ENCODE measurements at regions not wholly inside any gene's neighbourhood (a gene's known extent, or its start where the extent isn't known, plus 50 kb on each side); places are given as distances from the start of the nearest gene placed in this dataset.

- no peak for DNase-seq (ENCODE audit: low read depth)
Observed at GRCh38 chr2:128368437-128369107, 49.9 kb upstream of the HS6ST1 start.

GRCh38 chr2:128369108-128369555 is 50.5 kb upstream of the HS6ST1 start:
- DNase-seq (ENCODE audit: low read depth): no peak

DNA sequence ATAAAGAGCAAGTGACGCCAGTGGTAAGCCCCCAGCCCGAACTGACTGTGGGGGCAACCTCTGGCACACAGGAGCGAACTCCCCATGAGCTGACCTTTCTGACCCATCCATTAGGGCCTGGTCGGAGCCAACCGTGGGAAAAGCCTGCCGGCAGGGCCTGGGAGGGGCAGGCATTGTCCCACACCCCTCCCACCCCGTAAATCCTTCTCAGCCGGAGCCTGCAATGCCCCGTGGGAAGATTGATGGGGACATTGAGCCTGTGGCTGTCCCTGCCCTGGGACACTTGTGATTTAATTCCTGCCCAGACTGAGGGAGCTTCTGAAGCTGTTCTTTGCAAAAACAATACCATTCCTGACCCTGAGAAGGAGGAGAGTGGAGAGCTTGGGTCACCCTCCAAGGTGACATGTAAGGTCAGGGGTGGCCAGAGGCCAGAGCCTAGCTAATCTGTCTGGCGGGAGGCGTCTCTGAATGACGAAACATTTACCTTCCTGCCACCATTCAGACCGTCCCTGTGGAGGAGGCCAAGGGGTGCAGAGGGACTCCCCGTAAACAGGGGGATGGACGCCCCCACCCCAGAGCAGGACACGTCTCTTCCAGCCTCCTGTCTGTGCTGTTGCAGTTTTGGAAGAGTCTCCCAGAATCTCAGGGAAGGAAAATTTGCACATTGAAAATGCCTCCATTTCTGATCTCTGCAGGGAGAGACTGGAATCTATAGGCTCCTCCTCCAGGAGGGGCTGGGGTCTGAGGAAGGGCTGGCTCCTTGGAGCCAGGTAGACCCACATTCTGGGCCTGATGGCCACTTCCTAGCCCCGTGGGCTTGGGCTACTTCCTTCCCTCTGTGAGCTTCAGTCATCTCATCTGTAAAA is 51.2 kb upstream of the HS6ST1 start:
- no peak for DNase-seq (ENCODE audit: low read depth)

- DNase-seq (ENCODE audit: low read depth): no peak
Observed at GRCh38 chr2:128370468-128371247, 52.0 kb upstream of the HS6ST1 start.

- no peak for DNase-seq (ENCODE audit: low read depth)
Observed at GRCh38 chr2:128371248-128371630, 52.6 kb upstream of the HS6ST1 start.

DNA sequence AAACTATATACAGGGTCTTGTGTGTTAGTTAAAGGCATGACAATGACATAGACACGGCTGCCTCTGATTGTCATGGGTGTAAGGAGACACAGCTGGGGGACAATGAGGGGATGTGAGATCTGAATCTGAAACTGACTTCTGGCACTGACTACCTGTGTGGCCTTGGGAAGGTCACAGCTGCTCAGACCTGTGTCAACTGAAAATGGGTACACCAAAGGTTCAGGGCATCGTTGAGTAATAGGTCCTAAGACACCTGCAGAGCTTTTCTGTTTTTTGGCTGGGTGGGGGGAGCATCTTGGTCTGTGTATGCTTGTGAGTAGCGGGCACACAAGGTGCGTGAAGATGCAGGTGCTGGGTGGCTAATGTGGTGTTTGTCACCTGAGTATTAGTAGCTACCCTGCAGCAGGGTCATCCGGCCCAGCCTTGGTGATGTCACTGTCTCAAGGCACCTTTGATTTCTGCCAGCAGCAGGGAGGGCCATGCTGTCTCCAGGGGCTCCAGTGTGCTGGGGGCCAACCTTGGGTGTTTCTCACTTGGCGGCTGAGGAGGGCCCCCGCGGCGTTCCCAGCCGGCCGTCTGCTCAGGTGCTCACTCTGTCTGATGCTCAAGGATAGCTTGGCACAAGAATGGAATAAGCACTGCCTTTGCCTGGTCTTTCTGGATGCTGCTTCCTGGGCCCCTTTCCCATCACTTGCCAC is 53.1 kb upstream of the HS6ST1 start:
- DNase-seq (ENCODE audit: low read depth): no peak

DNA sequence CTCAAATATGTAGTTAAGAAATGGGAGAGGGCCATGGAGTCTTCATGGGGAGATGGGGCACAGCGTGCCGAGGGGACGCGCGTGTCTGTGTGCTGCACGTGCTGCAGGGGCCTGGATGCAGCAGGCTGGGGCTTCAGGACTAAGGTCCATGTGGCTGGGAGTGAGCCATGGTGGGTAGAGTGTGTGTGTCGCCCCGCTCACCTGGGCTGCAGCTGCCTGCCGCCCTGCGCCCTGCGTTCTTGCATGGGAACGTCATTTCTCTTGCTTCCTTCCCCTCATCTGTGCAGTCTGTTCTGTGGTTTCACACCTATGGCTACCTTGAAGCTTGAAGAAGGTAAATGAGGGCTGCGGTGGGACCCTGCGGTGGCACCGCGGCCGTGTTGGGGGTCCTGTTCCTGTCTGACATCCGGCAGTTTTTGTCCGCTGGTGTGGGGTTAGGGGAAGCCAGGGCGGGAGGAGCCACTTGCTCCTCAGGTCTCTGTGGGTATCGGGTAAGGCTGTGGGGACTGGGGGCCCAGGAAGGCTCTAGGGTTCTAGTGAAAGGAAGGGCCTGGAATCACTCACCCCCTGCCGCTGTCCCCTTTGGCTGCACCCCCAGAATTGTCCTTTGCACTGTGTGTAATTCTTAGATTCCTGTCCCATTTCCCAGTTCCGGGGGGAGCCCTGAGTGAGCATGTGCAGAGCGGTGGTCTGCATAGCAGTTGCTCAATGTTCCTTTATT is 54.1 kb upstream of the HS6ST1 start:
- DNase-seq (ENCODE audit: low read depth): no peak

- no peak for DNase-seq (ENCODE audit: low read depth)
Observed at GRCh38 chr2:128373451-128374000, 54.9 kb upstream of the HS6ST1 start.

- DNase-seq (ENCODE audit: low read depth): no peak
Observed at GRCh38 chr2:128374001-128374710, 55.5 kb upstream of the HS6ST1 start.

GRCh38 chr2:128374711-128375413 is 56.2 kb upstream of the HS6ST1 start:
- no peak for DNase-seq (ENCODE audit: low read depth)

- no peak for DNase-seq (ENCODE audit: low read depth)
Observed at GRCh38 chr2:128375454-128375853, 56.8 kb upstream of the HS6ST1 start.

DNA sequence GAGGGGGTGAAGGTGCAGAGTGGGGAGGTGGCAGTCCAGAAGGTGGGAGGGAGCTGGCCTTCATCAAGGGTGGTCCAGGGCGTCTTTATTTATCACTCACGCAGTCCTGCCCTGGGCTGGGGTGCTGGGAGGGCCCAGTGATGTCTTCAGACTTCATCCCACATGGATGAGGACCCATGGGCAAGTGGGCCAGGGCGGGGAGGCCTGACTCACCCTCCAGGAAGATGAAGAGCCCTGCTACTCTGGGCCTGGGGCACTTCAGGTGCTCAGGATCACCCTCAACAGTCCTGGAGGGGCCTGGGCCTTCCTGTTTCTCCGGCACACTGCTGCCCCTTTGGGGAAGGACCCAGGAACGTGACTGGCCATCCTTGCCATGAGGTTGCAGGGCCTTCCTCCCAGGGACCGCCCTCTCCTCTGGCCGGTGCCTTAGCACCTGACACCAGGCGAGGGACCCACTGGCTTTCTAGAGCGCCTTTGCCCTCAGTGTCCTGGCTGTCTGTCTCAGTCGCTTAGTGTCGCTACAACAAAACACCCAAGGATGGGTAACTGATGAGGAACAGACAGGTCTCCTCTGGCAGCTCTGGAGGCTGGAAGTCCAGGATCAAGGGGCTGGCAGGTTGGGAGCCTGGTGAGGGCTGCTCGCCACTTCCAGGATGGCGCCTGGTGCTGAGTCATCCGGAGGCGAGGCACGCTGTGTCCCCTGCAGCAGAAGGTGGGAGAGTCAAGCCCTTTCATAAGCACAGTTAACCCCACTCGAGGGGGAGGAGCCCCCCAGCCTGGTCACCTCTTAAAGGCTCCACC is 57.8 kb upstream of the HS6ST1 start:
- DNase-seq (ENCODE audit: low read depth): no peak

DNA sequence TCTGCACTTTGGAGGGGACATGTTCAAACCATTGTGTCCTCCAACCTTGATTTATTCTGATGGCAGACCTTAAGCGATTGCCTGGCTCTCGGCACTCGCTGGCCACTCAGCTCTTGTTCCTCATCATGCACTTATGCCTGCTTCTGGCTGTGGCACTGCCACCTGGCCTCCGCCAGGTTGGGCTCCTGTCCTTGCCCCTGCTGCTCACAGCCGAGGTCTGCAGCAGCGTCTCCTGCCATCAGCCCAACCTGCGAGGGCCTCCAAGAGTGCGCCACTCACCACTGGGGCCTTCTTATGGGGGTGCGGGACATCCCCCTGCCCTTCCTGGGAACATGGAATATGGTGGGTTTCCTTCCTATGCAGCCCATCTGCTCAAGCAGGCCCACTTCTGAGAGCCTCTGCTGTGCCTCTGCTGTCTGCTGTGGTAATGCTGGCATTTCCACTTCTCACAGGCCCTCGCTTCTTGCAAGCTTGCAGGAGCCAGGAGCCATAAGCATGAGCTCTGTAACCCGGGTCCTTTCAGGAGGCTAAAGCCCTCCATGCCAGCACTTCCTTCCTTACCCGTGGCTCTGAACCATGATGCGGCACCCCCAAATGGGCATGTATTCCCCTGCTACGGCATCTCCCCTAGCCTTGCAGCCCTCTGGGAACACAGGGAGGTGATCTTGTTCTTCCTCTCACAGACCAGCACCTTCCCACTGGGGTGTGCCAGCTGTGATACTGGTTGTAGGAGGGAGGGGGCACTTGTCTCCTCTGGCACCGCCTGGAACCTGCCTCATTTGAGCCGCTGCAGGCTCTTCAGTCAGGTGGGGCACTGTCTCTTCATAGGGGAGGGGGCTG is 58.6 kb upstream of the HS6ST1 start:
- no peak for DNase-seq (ENCODE audit: low read depth)

DNA sequence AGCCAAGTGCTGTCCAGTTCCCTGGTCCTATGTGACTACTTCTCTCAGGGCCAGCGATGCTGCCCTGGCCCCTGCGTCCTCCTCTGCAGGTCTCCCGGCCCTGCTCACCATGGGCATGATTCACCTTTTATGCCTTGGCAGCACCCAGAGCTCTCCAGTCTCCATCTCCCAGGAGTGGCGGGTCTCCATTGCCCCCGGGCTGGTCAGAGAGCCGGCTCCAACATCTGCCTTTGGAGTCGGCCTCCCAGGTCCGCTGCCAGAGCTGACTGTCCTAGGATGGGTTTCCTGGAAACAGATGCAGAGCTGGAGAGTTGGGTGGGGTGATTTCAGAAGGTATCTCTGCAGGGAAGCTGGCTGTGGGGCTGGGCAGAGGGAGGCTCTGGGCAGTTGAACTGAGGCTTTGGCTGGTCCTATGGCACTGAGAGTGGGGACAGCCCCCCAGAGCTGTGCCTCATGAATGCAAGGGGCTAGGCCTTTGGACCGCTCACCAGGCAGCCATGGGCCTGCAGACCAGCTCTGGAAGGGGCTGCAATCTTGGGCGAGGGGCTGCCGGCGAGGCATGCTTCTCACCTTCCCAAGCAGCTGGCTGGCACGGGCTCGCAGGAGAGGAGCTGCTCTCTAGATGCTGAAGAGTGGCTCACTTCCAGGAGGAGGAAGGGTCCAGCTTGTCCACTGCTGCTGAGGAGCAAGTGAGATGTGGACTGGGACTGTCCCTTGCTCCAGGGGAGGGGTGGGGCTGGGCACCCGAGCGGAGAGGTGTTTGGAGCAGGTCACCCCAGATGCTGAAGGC is 59.8 kb upstream of the HS6ST1 start:
- DNase-seq (ENCODE audit: low read depth): no peak

- DNase-seq (ENCODE audit: low read depth): no peak
Observed at GRCh38 chr2:128379021-128380015, 60.6 kb upstream of the HS6ST1 start.

All from HT1080 (cell line).